K562 (cell line): ENCODE measurements at regions not wholly inside any gene's neighbourhood (a gene's known extent, or its start where the extent isn't known, plus 50 kb on each side); places are given as distances from the start of the nearest gene placed in this dataset.
A peak's percentile ranks its signal among the peaks of the same experiment; 100 is the strongest.

Source experiments
- ETS2 ChIP-seq: IDR thresholded peaks from 2 replicates; pipeline ENCODE4 v1.6.1; 2016; ENCODE audit warnings: borderline replicate concordance, missing genetic modification characterization, mild to moderate bottlenecking, moderate library complexity, missing compliant biosample characterization; ENCODE audit not compliant: poor library complexity, severe bottlenecking
- FOXK2 ChIP-seq, 2 experiments: fragments of 450-650 bp; IDR thresholded peaks in 1 of 2; conservative IDR thresholded peaks in 1 of 2; 2 replicates each; pipeline ENCODE4 v1.6.1; 2016; ENCODE audit warnings: low read depth in 2 of 2, mild to moderate bottlenecking in 1 of 2
- FUS ChIP-seq: fragments of 200-400 bp; formaldehyde crosslinking; optimal IDR thresholded peaks from 2 replicates; pipeline ENCODE3; 2017; ENCODE audit warnings: low read depth, low read length
- HCFC1 ChIP-seq: IDR thresholded peaks from 2 replicates; pipeline ENCODE4 v1.6.1; 2012; ENCODE audit warnings: low read depth, low read length, improper control_type of control experiment
- HDAC2 ChIP-seq: fragments of 450-650 bp; IDR thresholded peaks from 2 replicates; pipeline ENCODE4 v1.6.1; 2016; ENCODE audit warnings: mild to moderate bottlenecking
- MEF2A ChIP-seq: IDR thresholded peaks from 2 replicates; pipeline ENCODE4 v1.6.1; 2011; ENCODE audit warnings: low read depth, mild to moderate bottlenecking, low read length, moderate library complexity; ENCODE audit not compliant: control insufficient read depth
- PML ChIP-seq: IDR thresholded peaks from 2 replicates; pipeline ENCODE4 v1.6.1; 2012; ENCODE audit warnings: low read length, inconsistent platforms
- SMAD2 ChIP-seq: fragments of 150-350 bp; IDR thresholded peaks from 2 replicates; pipeline ENCODE4 v1.6.1; 2014; ENCODE audit warnings: low read depth, mild to moderate bottlenecking, low read length
- SNRNP70 ChIP-seq: fragments of 200-400 bp; formaldehyde crosslinking; optimal IDR thresholded peaks from 2 replicates; pipeline ENCODE3; 2017; ENCODE audit warnings: low read depth, low read length
- ZNF133 ChIP-seq: fragments of 250-450 bp; sonication (Bioruptor Pico); IDR thresholded peaks from 2 replicates; pipeline ENCODE4 v1.4.0; 2020; ENCODE audit warnings: mild to moderate bottlenecking
- ZNF76 ChIP-seq: fragments of 250-450 bp; sonication (Bioruptor Pico); IDR thresholded peaks from 2 replicates; pipeline ENCODE4 v1.4.0; 2020; ENCODE audit warnings: mild to moderate bottlenecking, moderate library complexity, borderline replicate concordance
- TF ChIP-seq, protein P1 (sequence below): IDR thresholded peaks from 2 replicates; pipeline ENCODE4 v1.6.1; 2016; ENCODE audit warnings: missing genetic modification characterization, missing compliant biosample characterization
- TF ChIP-seq, protein P2 (sequence below): fragments of 450-650 bp; formaldehyde crosslinking; IDR thresholded peaks from 2 replicates; pipeline ENCODE4 v1.4.0; 2020; ENCODE audit warnings: mild to moderate bottlenecking, mixed read lengths
- TF ChIP-seq, protein P3 (sequence below), 2 experiments: IDR thresholded peaks; 2 replicates each; pipeline ENCODE4 v1.6.1; 2011; ENCODE audit warnings: borderline replicate concordance in 1 of 2, control low read depth in 1 of 2, low read depth in 1 of 2, low read length in 1 of 2, mild to moderate bottlenecking in 1 of 2, mixed read lengths in 1 of 2, moderate library complexity in 1 of 2; ENCODE audit not compliant: insufficient read depth in 1 of 2, insufficient read length in 1 of 2, poor library complexity in 1 of 2, severe bottlenecking in 1 of 2; ENCODE audit errors: extremely low read depth in 1 of 2
- TF ChIP-seq, protein P4 (sequence below): sonication (generic); formaldehyde crosslinking; IDR thresholded peaks from 2 replicates; pipeline ENCODE4 v1.8.1; 2023; ENCODE audit warnings: mild to moderate bottlenecking, missing genetic modification reagents, moderate library complexity
- TF ChIP-seq, protein P5 (sequence below): fragments of 450-650 bp; formaldehyde crosslinking; IDR thresholded peaks from 2 replicates; pipeline ENCODE4 v1.4.0; 2022; ENCODE audit warnings: missing genetic modification characterization

DNA sequence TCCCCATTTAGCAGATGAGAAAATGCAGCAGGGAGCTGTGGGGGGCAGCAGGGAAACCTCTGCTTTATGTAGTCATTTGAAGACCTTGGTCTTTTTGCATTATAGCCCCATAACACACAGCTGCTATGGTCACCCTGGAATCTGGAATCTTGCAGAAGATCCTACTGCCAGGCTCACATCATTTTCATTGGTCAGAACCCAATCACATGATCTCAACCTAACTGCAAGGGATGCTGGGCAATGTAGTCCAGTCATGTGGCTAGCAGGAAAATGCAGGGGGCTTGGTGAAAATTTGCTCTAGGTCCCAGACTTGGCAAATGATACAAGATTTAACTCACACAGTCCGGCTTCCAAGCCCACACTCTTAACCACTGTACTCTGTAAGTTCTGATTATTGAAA lies 1028.7 kb downstream of the AACS start (continued):
- TF ChIP-seq, protein P1, sequence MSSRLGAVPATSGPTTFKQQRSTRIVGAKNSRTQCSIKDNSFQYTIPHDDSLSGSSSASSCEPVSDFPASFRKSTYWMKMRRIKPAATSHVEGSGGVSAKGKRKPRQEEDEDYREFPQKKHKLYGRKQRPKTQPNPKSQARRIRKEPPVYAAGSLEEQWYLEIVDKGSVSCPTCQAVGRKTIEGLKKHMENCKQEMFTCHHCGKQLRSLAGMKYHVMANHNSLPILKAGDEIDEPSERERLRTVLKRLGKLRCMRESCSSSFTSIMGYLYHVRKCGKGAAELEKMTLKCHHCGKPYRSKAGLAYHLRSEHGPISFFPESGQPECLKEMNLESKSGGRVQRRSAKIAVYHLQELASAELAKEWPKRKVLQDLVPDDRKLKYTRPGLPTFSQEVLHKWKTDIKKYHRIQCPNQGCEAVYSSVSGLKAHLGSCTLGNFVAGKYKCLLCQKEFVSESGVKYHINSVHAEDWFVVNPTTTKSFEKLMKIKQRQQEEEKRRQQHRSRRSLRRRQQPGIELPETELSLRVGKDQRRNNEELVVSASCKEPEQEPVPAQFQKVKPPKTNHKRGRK (tag) = no peak
- TF ChIP-seq, protein P2, sequence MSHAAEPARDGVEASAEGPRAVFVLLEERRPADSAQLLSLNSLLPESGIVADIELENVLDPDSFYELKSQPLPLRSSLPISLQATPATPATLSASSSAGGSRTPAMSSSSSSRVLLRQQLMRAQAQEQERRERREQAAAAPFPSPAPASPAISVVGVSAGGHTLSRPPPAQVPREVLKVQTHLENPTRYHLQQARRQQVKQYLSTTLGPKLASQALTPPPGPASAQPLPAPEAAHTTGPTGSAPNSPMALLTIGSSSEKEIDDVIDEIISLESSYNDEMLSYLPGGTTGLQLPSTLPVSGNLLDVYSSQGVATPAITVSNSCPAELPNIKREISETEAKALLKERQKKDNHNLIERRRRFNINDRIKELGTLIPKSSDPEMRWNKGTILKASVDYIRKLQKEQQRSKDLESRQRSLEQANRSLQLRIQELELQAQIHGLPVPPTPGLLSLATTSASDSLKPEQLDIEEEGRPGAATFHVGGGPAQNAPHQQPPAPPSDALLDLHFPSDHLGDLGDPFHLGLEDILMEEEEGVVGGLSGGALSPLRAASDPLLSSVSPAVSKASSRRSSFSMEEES (CRISPR knock-in tag) = peak; percentile 62
- no peak for TF ChIP-seq PML
- TF ChIP-seq, protein P3, sequence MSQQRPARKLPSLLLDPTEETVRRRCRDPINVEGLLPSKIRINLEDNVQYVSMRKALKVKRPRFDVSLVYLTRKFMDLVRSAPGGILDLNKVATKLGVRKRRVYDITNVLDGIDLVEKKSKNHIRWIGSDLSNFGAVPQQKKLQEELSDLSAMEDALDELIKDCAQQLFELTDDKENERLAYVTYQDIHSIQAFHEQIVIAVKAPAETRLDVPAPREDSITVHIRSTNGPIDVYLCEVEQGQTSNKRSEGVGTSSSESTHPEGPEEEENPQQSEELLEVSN (IDR thresholded peaks at IDR 0.05; ENCODE audit: borderline replicate concordance in 1 of 2, extremely low read depth in 1 of 2, insufficient read depth in 1 of 2, insufficient read length in 1 of 2, low read depth in 1 of 2, low read length in 1 of 2, poor library complexity in 1 of 2, severe bottlenecking in 1 of 2) = no peak
- TF ChIP-seq, protein P4, sequence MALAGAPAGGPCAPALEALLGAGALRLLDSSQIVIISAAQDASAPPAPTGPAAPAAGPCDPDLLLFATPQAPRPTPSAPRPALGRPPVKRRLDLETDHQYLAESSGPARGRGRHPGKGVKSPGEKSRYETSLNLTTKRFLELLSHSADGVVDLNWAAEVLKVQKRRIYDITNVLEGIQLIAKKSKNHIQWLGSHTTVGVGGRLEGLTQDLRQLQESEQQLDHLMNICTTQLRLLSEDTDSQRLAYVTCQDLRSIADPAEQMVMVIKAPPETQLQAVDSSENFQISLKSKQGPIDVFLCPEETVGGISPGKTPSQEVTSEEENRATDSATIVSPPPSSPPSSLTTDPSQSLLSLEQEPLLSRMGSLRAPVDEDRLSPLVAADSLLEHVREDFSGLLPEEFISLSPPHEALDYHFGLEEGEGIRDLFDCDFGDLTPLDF (CRISPR knock-in tag) = no peak
- TF ChIP-seq SMAD2 = no peak
- no peak for TF ChIP-seq HDAC2
- no peak for TF ChIP-seq ZNF133
- TF ChIP-seq, protein P5, sequence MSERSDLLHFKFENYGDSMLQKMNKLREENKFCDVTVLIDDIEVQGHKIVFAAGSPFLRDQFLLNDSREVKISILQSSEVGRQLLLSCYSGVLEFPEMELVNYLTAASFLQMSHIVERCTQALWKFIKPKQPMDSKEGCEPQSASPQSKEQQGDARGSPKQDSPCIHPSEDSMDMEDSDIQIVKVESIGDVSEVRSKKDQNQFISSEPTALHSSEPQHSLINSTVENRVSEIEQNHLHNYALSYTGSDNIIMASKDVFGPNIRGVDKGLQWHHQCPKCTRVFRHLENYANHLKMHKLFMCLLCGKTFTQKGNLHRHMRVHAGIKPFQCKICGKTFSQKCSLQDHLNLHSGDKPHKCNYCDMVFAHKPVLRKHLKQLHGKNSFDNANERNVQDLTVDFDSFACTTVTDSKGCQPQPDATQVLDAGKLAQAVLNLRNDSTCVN (CRISPR knock-in tag) = no peak
- TF ChIP-seq ETS2 (tag) = no peak
- TF ChIP-seq MEF2A = no peak
- TF ChIP-seq HCFC1 = peak; percentile 75
- TF ChIP-seq FUS = no peak
- no peak for TF ChIP-seq FOXK2 (conservative IDR thresholded peaks at IDR 0.05 in 1 of 2, IDR thresholded peaks at IDR 0.05 in 1 of 2; ENCODE audit: low read depth in 2 of 2)
- TF ChIP-seq ZNF76 = no peak
- TF ChIP-seq SNRNP70 = no peak
